ENCODE measurements at regions not wholly inside any gene's neighbourhood (a gene's known extent, or its start where the extent isn't known, plus 50 kb on each side); places are given as distances from the start of the nearest gene placed in this dataset.

- no peak for DNase-seq (ENCODE audit: low read depth in 1 of 2, low spot score in 1 of 2)
- TF ChIP-seq, protein P1, sequence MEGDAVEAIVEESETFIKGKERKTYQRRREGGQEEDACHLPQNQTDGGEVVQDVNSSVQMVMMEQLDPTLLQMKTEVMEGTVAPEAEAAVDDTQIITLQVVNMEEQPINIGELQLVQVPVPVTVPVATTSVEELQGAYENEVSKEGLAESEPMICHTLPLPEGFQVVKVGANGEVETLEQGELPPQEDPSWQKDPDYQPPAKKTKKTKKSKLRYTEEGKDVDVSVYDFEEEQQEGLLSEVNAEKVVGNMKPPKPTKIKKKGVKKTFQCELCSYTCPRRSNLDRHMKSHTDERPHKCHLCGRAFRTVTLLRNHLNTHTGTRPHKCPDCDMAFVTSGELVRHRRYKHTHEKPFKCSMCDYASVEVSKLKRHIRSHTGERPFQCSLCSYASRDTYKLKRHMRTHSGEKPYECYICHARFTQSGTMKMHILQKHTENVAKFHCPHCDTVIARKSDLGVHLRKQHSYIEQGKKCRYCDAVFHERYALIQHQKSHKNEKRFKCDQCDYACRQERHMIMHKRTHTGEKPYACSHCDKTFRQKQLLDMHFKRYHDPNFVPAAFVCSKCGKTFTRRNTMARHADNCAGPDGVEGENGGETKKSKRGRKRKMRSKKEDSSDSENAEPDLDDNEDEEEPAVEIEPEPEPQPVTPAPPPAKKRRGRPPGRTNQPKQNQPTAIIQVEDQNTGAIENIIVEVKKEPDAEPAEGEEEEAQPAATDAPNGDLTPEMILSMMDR (IDR thresholded peaks at IDR 0.05; ENCODE audit: low read depth, low read length) = no peak
- no peaks in the 10 kb centered on the region for H3K4me1 ChIP-seq (ENCODE audit: low read depth)
- no peak overlapping the region for H3K27ac ChIP-seq
- no peaks in the 10 kb centered on the region for H3K9me3 ChIP-seq (ENCODE audit: low read depth)
- H3K27me3 ChIP-seq = no peaks in the 10 kb centered on the region
- no peaks in the 10 kb centered on the region for H3K36me3 ChIP-seq
- H3K4me3 ChIP-seq = no peak overlapping the region
Measured at GRCh38 chr12:126163984-126164383, 1098.7 kb downstream of the AACS start.

- no peak overlapping the region for H3K4me3 ChIP-seq
- no peak overlapping the region for H3K27ac ChIP-seq
- H3K27me3 ChIP-seq = no peaks in the 10 kb centered on the region
- no peaks in the 10 kb centered on the region for H3K4me1 ChIP-seq (ENCODE audit: low read depth)
- H3K36me3 ChIP-seq = no peaks in the 10 kb centered on the region
- DNase-seq (ENCODE audit: low read depth in 1 of 2, low spot score in 1 of 2) = no peak
- TF ChIP-seq, protein P1 (IDR thresholded peaks at IDR 0.05; ENCODE audit: low read depth, low read length) = no peak
- H3K9me3 ChIP-seq (ENCODE audit: low read depth) = no peaks in the 10 kb centered on the region
Measured at GRCh38 chr12:126171937-126172559, 1106.8 kb downstream of the AACS start.

- no peak overlapping the region for H3K27ac ChIP-seq
- H3K4me3 ChIP-seq = no peak overlapping the region
- no peaks in the 10 kb centered on the region for H3K9me3 ChIP-seq (ENCODE audit: low read depth)
- H3K36me3 ChIP-seq = no peaks in the 10 kb centered on the region
- TF ChIP-seq, protein P1 (IDR thresholded peaks at IDR 0.05; ENCODE audit: low read depth, low read length) = no peak
- peak in 1 of 2 donors; percentile 40 for DNase-seq (ENCODE audit: low read depth in 1 of 2, low spot score in 1 of 2)
- no peaks in the 10 kb centered on the region for H3K27me3 ChIP-seq
- no peaks in the 10 kb centered on the region for H3K4me1 ChIP-seq (ENCODE audit: low read depth)
Measured at GRCh38 chr12:126182619-126183236, 1117.5 kb downstream of the AACS start.

DNA sequence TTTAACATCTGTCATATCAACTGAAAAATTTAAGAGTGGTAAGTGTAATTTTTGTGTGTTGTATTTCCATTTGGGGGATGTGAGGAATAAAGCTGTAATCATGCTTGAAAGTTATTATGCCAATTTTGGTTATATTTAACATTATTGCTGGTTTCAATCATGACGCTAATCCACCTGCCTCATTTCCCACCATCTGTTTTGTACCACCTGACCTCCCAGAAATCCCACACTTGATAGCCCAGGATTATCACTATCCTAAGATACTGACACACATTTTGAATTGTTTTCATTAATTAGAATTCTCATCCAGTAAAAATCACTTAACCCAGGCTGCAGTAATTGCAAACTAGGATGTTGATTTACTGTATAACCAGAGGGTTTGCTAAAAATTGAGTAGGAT, 1119.8 kb downstream of the AACS start:
- H3K36me3 ChIP-seq = no peaks in the 10 kb centered on the region
- H3K9me3 ChIP-seq (ENCODE audit: low read depth) = no peaks in the 10 kb centered on the region
- H3K4me1 ChIP-seq (ENCODE audit: low read depth) = no peaks in the 10 kb centered on the region
- TF ChIP-seq, protein P1 (IDR thresholded peaks at IDR 0.05; ENCODE audit: low read depth, low read length) = no peak
- no peak overlapping the region for H3K4me3 ChIP-seq
- no peak overlapping the region for H3K27ac ChIP-seq
- no peak for DNase-seq (ENCODE audit: low read depth in 1 of 2, low spot score in 1 of 2)
- peaks cover 15% of the 10 kb centered on the region for H3K27me3 ChIP-seq

DNA sequence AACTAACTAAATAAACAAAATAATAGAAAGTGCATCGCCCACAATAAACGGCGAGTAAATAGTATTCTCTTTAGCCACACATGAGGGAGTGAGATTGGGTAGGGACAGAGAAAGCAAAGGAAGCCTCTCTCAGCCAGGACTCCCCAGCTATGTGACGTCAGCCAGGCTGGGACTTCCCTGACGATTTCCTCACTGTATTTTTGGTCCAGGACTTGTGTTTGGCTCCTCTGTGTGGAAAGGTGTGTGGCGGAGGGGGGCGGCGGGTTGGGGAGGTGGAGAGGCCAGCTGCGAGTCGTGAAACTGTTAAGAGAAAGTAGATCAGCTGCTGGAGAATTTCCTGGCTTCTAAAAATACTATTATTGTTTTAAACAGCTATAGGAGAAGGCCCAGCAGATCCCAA, 1124.6 kb downstream of the AACS start:
- peaks cover 47% of the 10 kb centered on the region for H3K27me3 ChIP-seq

More for the DNA sequence above, 1124.6 kb downstream of the AACS start:
- Histone ChIP-seq H3K4me1 (ENCODE audit: low read depth) (no peaks in the 10 kb centered on the region), H3K9me3 (ENCODE audit: low read depth) (no peaks in the 10 kb centered on the region), H3K4me3 (no peak overlapping the region), H3K27ac (no peak overlapping the region), H3K36me3 (no peaks in the 10 kb centered on the region)
- TF ChIP-seq, protein P1 (IDR thresholded peaks at IDR 0.05; ENCODE audit: low read depth, low read length) = no peak
- no peak for DNase-seq (ENCODE audit: low read depth in 1 of 2, low spot score in 1 of 2)
